HepG2 (cell line): ENCODE measurements at regions not wholly inside any gene's neighbourhood (a gene's known extent, or its start where the extent isn't known, plus 50 kb on each side); places are given as distances from the start of the nearest gene placed in this dataset.

Experiments
- ATAC-seq: fragments of 200-7000 bp; cut with Tn5 transposase; 3 replicates; pipeline ENCODE4 v1.9.1; 2020; ENCODE audit warnings: mild to moderate bottlenecking, moderate library complexity
- BruUV-seq: library from RNA; stranded (reverse); fragments of 400-500 nt; replicated peaks from 2 replicates; lab custom pipeline; 2021; lab: Mats Ljungman, UMichigan
- CTCF ChIA-PET: fragments of 300-600 bp; formaldehyde crosslinking; extraction: SDS; loops from one replicate; lab custom pipeline; 2021; ENCODE audit warnings: low total read pairs, inconsistent platforms, low intra/inter-chr PET ratio; lab: Yijun Ruan, JAX
- POLR2A ChIA-PET: fragments of 350-600 bp; sonication (Branson Sonifier 250); formaldehyde crosslinking; loops from one replicate; lab custom pipeline; 2020; ENCODE audit warnings: antibody characterized with exemption, inconsistent platforms; lab: Yijun Ruan, JAX
- DNase-seq: peaks from one replicate; pipeline ENCODE4 v3.0.0-alpha.2; 2015; ENCODE audit warnings: low spot score
- FAIRE-seq: peaks from 3 replicates; lab custom pipeline; 2011; peaks lifted over from hg19 to GRCh38; lab: Jason Lieb, UNC
- H2AFZ ChIP-seq: one replicate; pipeline ENCODE4 v1.6.1; 2011; ENCODE audit warnings: low read length, inconsistent platforms
- H3K27ac ChIP-seq: fragments of 300-600 bp; 3 replicates; pipeline ENCODE4 v1.8.0; 2011; ENCODE audit warnings: mixed run types, mild to moderate bottlenecking, mixed read lengths, low read length, inconsistent platforms; ENCODE audit not compliant: insufficient read depth; ENCODE audit errors: extremely low read length
- H3K27me3 ChIP-seq, 2 experiments: fragments of 200-600 bp in 1 of 2; 2 replicates in 1 of 2; 3 replicates in 1 of 2; pipeline versions ENCODE4 v1.6.0 to v1.8.0; 2011; ENCODE audit warnings: low read length in 2 of 2, mild to moderate bottlenecking in 2 of 2, moderate library complexity in 2 of 2, inconsistent platforms in 1 of 2; ENCODE audit not compliant: insufficient read depth in 2 of 2, control insufficient read depth in 1 of 2
- H3K36me3 ChIP-seq, 2 experiments: fragments of 200-600 bp in 1 of 2; replicated peaks in 1 of 2; 2 replicates in 1 of 2; 3 replicates in 1 of 2; pipeline versions ENCODE4 v1.5.1 to v1.8.0; 2011; ENCODE audit warnings: low read length in 2 of 2, inconsistent platforms in 1 of 2; ENCODE audit not compliant: insufficient read depth in 2 of 2, control insufficient read depth in 1 of 2
- H3K4me1 ChIP-seq: 2 replicates; pipeline ENCODE4 v1.5.1; 2012; ENCODE audit warnings: low read length, inconsistent platforms; ENCODE audit not compliant: insufficient read depth
- H3K4me2 ChIP-seq: 2 replicates; pipeline ENCODE4 v1.6.0; 2011; ENCODE audit warnings: low read depth, low read length, inconsistent platforms
- H3K4me3 ChIP-seq, 3 experiments: fragments of 200-600 bp in 1 of 3; sonication (generic), shearing (Covaris generic) in 1 of 3; replicated peaks in 1 of 3; 2 replicates each; pipeline ENCODE4 v1.5.1; 2011 to 2016; ENCODE audit warnings: low read length in 3 of 3, inconsistent platforms in 2 of 3, low read depth in 2 of 3, mild to moderate bottlenecking in 2 of 3, control low read depth in 1 of 3, mixed read lengths in 1 of 3; ENCODE audit not compliant: insufficient read depth in 1 of 3
- H3K79me2 ChIP-seq: one replicate; pipeline ENCODE4 v1.6.1; 2011; ENCODE audit warnings: low read length, inconsistent platforms; ENCODE audit not compliant: insufficient read depth
- H3K9ac ChIP-seq: 2 replicates; pipeline ENCODE4 v1.6.0; 2011; ENCODE audit warnings: mild to moderate bottlenecking, low read depth, low read length, inconsistent platforms; ENCODE audit not compliant: insufficient read depth
- H3K9me3 ChIP-seq: 2 replicates; pipeline ENCODE4 v1.5.1; 2012; ENCODE audit warnings: mild to moderate bottlenecking, low read length
- H4K20me1 ChIP-seq: 2 replicates; pipeline ENCODE4 v1.6.0; 2011; ENCODE audit warnings: inconsistent platforms, mild to moderate bottlenecking, low read length, moderate library complexity; ENCODE audit not compliant: insufficient read depth
- BRCA1 ChIP-seq: sonication (generic); formaldehyde crosslinking; IDR thresholded peaks from 2 replicates; pipeline ENCODE4 v1.4.0; 2020; ENCODE audit warnings: missing genetic modification reagents
- GLMP ChIP-seq: sonication (generic); formaldehyde crosslinking; IDR thresholded peaks from 2 replicates; pipeline ENCODE4 v1.9.0; 2021; ENCODE audit warnings: missing genetic modification reagents, mild to moderate bottlenecking, borderline replicate concordance
- HHEX ChIP-seq: IDR thresholded peaks from 2 replicates; pipeline ENCODE4 v1.6.1; 2016; ENCODE audit warnings: control low read depth
- KDM2A ChIP-seq: sonication (generic); formaldehyde crosslinking; IDR thresholded peaks from 2 replicates; pipeline ENCODE4 v1.4.0; 2020; ENCODE audit warnings: low read depth, missing genetic modification reagents, borderline replicate concordance
- SMAD1 ChIP-seq: sonication (generic); formaldehyde crosslinking; IDR thresholded peaks from 2 replicates; pipeline ENCODE4 v1.4.0; 2020; ENCODE audit warnings: missing genetic modification reagents, low read depth, mild to moderate bottlenecking, borderline replicate concordance
- ZBTB1 ChIP-seq: sonication (generic); formaldehyde crosslinking; IDR thresholded peaks from 2 replicates; pipeline ENCODE4 v1.4.0; 2020; ENCODE audit warnings: missing genetic modification reagents, borderline replicate concordance
- ZNF550 ChIP-seq: sonication (generic); formaldehyde crosslinking; IDR thresholded peaks from 2 replicates; pipeline ENCODE4 v1.4.0; 2020; ENCODE audit warnings: mild to moderate bottlenecking, missing genetic modification reagents, borderline replicate concordance
- ZNF674 ChIP-seq: sonication (generic); formaldehyde crosslinking; IDR thresholded peaks from 2 replicates; pipeline ENCODE4 v1.5.0; 2020; ENCODE audit warnings: low read depth, mild to moderate bottlenecking, missing genetic modification reagents
- ZSCAN30 ChIP-seq: sonication (generic); formaldehyde crosslinking; IDR thresholded peaks from 2 replicates; pipeline ENCODE4 v1.5.0; 2020; ENCODE audit warnings: mild to moderate bottlenecking, missing genetic modification reagents
- WGBS: methylation state at CpG from one replicate; pipeline ENCODE4 v1.1.6; 2017; ENCODE audit warnings: low lambda C conversion rate; 5-methylcytosine and 5-hydroxymethylcytosine counted together
- in situ Hi-C: cut with HindIII; loops from 2 replicates; pipeline ENCODE4 v1.10.0; 2017; ENCODE audit warnings: low pct_unique_long_range_greater_than_20kb; ENCODE audit not compliant: extremely low pct_ligation_motif_present
- intact Hi-C: fragments of 100-400 bp; cut with micrococcal nuclease; formaldehyde crosslinking; loops from one replicate; pipeline ENCODE4 v1.10.0; 2022; ENCODE audit not compliant: unreplicated experiment
- TF ChIP-seq, protein P1 (sequence below): sonication (generic); formaldehyde crosslinking; IDR thresholded peaks from 2 replicates; pipeline ENCODE4 v1.5.1; 2020; ENCODE audit warnings: missing genetic modification reagents, mild to moderate bottlenecking, borderline replicate concordance

DNA sequence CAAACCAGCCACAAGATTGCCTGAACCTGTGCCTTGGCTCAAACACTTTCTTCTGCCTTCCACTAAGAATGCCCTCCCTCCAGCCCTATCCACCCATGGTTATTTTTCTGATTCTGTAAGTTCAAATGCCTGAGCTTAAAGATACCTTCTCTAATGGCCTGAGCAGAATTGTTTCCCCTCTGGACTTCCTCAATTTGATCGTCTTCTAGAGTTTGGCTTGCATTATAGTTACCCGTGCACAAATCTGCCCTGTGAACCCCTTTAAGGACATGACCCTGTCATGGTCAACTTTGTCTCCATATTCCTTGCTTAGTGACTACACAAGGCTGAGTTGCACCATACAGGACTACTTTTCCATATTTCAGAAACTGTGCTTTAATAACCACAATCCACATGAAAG, 481.0 kb downstream of the FOXO1 start:
- no peaks in the 10 kb centered on the region for H4K20me1 ChIP-seq
- DNase-seq (no peak), FAIRE-seq (no peak), ATAC-seq (no peak)
- no TSS peak for BruUV-seq
- TF ChIP-seq SMAD1 (CRISPR knock-in tag), result no peak
- TF ChIP-seq HHEX (CRISPR knock-in tag), result no peak
- TF ChIP-seq ZNF674 (CRISPR knock-in tag), result no peak
- TF ChIP-seq KDM2A (CRISPR knock-in tag), result no peak
- TF ChIP-seq, protein P1, sequence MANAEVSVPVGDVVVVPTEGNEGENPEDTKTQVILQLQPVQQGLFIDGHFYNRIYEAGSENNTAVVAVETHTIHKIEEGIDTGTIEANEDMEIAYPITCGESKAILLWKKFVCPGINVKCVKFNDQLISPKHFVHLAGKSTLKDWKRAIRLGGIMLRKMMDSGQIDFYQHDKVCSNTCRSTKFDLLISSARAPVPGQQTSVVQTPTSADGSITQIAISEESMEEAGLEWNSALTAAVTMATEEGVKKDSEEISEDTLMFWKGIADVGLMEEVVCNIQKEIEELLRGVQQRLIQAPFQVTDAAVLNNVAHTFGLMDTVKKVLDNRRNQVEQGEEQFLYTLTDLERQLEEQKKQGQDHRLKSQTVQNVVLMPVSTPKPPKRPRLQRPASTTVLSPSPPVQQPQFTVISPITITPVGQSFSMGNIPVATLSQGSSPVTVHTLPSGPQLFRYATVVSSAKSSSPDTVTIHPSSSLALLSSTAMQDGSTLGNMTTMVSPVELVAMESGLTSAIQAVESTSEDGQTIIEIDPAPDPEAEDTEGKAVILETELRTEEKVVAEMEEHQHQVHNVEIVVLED (CRISPR knock-in tag), result no peak
- TF ChIP-seq ZSCAN30 (CRISPR knock-in tag), result no peak
- TF ChIP-seq ZBTB1 (CRISPR knock-in tag), result no peak
- TF ChIP-seq ZNF550 (CRISPR knock-in tag), result no peak
- TF ChIP-seq GLMP (CRISPR knock-in tag), result no peak
- TF ChIP-seq BRCA1, result no peak
- H3K9me3 ChIP-seq, result no peaks in the 10 kb centered on the region
- ChIA-PET CTCF (no interaction called here), POLR2A (no interaction called here)
- no peak overlapping the region for H3K4me3 ChIP-seq
- in situ Hi-C loops (no loop called here), intact Hi-C loops (no loop called here)
- no peak overlapping the region for H3K9ac ChIP-seq
- H3K27ac ChIP-seq, result no peak overlapping the region
- H2AFZ ChIP-seq, result no peak overlapping the region
- peaks cover 0 to 12% of the 10 kb centered on the region in 2 experiments; a peak in 2 of 5 replicates for H3K27me3 ChIP-seq
- no peak overlapping the region for H3K4me2 ChIP-seq
- H3K36me3 ChIP-seq, result no peaks in the 10 kb centered on the region
- H3K79me2 ChIP-seq, result no peaks in the 10 kb centered on the region
- peaks cover 14% of the 10 kb centered on the region for H3K4me1 ChIP-seq
- WGBS, result 20% methylated on average over 2 of the region's 2 CpGs
